ENCODE measurements at regions not wholly inside any gene's neighbourhood (a gene's known extent, or its start where the extent isn't known, plus 50 kb on each side); places are given as distances from the start of the nearest gene placed in this dataset.

GRCh38 chr21:27639286-27639685, 672.4 kb upstream of the ADAMTS5 start:
- no peak for TF ChIP-seq CTCF (conservative IDR thresholded peaks at IDR 0.05; ENCODE audit: low read length)
- no peak for TF ChIP-seq EZH2phosphoT487 (IDR thresholded peaks at IDR 0.05; ENCODE audit: borderline replicate concordance)

All from Loucy (cell line).